Loucy (cell line): ENCODE measurements at regions not wholly inside any gene's neighbourhood (a gene's known extent, or its start where the extent isn't known, plus 50 kb on each side); places are given as distances from the start of the nearest gene placed in this dataset.

ENCODE experiments used
- H2AFZ ChIP-seq: fragments of 200-600 bp; sonication (generic); 2 replicates; pipeline ENCODE4 v1.6.0; 2016; ENCODE audit warnings: antibody characterized with exemption, mild to moderate bottlenecking, low read length, moderate library complexity
- H3F3A ChIP-seq: fragments of 200-600 bp; 2 replicates; pipeline ENCODE4 v1.6.0; 2016; ENCODE audit warnings: antibody characterized with exemption, low read depth, mild to moderate bottlenecking
- H3K27me3 ChIP-seq: fragments of 200-600 bp; sonication (generic); 2 replicates; pipeline ENCODE4 v1.6.1; 2014; ENCODE audit warnings: low read length, mild to moderate bottlenecking; ENCODE audit not compliant: insufficient read depth, poor library complexity, severe bottlenecking
- H3K36me3 ChIP-seq: fragments of 200-600 bp; sonication (generic); 2 replicates; pipeline ENCODE4 v1.6.1; 2016; ENCODE audit warnings: low read length; ENCODE audit not compliant: insufficient read depth
- H3K4me1 ChIP-seq: fragments of 200-600 bp; sonication (generic); 2 replicates; pipeline ENCODE4 v1.5.1; 2014; ENCODE audit warnings: low read length, mild to moderate bottlenecking; ENCODE audit not compliant: insufficient read depth, poor library complexity, severe bottlenecking
- H3K4me2 ChIP-seq: fragments of 200-600 bp; sonication (generic); 2 replicates; pipeline ENCODE4 v1.6.0; 2014; ENCODE audit warnings: antibody characterized with exemption, low read length, low read depth, mild to moderate bottlenecking; ENCODE audit not compliant: poor library complexity, severe bottlenecking
- H3K4me3 ChIP-seq: fragments of 200-600 bp; sonication (generic); 2 replicates; pipeline ENCODE4 v1.5.1; 2014; ENCODE audit warnings: low read length, mild to moderate bottlenecking, mixed read lengths; ENCODE audit not compliant: poor library complexity, severe bottlenecking
- H3K79me2 ChIP-seq: fragments of 200-600 bp; sonication (generic); 2 replicates; pipeline ENCODE4 v1.6.1; 2014; ENCODE audit warnings: low read length; ENCODE audit not compliant: insufficient read depth
- H3K9ac ChIP-seq: fragments of 200-600 bp; sonication (generic); 2 replicates; pipeline ENCODE4 v1.6.0; 2014; ENCODE audit warnings: mild to moderate bottlenecking, low read depth, low read length, moderate library complexity; ENCODE audit not compliant: poor library complexity, severe bottlenecking
- H3K9me2 ChIP-seq: fragments of 200-600 bp; sonication (generic); replicated peaks from 2 replicates; pipeline ENCODE4 v1.6.1; 2016; ENCODE audit warnings: low read depth, low read length, mixed read lengths
- H3K9me3 ChIP-seq: fragments of 200-600 bp; sonication (generic); 2 replicates; pipeline ENCODE4 v1.6.1; 2014; ENCODE audit warnings: mild to moderate bottlenecking, antibody characterized with exemption, low read length, low read depth; ENCODE audit not compliant: insufficient read depth
- H4K20me1 ChIP-seq: fragments of 200-600 bp; sonication (generic); 2 replicates; pipeline ENCODE4 v1.6.0; 2014; ENCODE audit warnings: antibody characterized with exemption, low read length, mild to moderate bottlenecking; ENCODE audit not compliant: insufficient read depth, poor library complexity, severe bottlenecking
- CTCF ChIP-seq: fragments of 200-600 bp; sonication (generic); conservative IDR thresholded peaks from 2 replicates; pipeline ENCODE4 v1.5.1; 2014; ENCODE audit warnings: mild to moderate bottlenecking, antibody characterized with exemption, low read length
- EZH2phosphoT487 ChIP-seq: fragments of 200-600 bp; IDR thresholded peaks from 2 replicates; pipeline ENCODE4 v1.6.1; 2018; ENCODE audit warnings: antibody characterized with exemption, mild to moderate bottlenecking, moderate library complexity, borderline replicate concordance

DNA sequence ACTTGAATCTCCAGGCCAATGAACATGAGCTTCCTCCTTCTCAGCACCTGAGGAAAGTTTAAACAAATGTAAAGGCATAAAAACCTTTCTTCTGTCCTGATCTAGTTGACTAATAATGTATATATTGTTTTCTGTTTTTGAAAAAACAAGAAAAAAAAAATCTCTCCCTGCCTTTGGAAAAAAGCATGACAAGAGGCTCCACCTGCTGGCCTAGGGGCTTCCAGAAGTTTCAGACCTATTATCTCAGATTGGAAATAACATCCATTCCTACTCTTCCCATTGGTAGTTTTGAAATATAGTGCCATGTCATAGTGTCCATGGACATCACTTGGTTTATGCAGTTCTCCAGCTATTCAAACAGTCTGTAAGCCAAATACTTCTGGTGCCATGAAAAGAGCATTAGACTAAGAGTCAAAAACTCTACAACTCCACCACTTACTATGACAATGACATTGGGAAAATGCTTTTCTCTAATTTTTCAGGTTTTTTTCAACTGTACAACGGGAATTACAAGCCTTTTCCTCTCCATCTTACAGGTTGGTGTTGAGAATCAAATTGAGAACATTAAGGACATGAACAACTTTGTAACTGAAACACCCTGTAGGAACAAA, 409.6 kb upstream of the MPDZ start:
- no peak overlapping the region for H3K4me2 ChIP-seq

DNA sequence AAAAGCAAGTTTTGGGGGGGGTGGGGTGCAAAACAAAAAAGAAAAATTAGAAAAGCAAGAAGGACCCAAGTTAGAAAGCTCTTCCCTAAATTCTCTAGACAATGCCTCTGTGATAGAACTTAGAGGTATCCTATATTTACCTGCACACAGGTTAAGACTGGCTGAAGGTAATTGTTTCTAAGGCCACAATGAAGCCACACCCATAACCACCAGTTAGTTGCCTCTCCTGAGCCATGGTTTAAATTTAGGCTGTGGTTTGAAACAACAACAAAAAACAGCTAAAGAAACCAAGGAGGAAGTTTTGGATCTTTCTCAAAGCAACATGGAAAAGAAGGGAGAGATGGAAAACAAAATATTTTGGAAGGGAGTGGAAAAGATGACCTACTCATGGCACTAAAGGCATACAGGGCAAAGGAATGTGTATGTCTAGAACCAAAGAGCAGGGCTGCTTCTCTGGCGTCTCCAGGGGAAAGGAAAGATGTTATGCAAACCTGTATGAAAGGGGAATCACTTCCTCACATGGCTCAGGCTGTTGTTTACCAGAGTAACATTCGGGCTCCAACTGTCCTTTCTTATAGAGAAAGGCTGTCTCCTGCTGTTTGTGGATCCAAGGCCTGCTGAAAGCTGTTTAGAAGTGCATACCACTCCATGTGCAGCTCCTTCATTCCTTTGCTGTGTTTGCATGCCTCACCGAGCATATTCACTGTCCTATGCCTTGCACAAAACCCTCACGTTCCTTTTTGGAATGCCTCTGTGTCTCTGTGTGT, 408.9 kb upstream of the MPDZ start:
- no peak overlapping the region for H3K4me3 ChIP-seq
- H4K20me1 ChIP-seq: no peaks in the 10 kb centered on the region
- H3F3A ChIP-seq: no peaks in the 10 kb centered on the region
- H3K36me3 ChIP-seq: no peaks in the 10 kb centered on the region
- TF ChIP-seq EZH2phosphoT487 (no peak), CTCF (no peak)
- H3K9me3 ChIP-seq: peaks cover 4% of the 10 kb centered on the region; the same call in 1 of the 2 replicates
- no peak overlapping the region for H3K4me2 ChIP-seq
- no peaks in the 10 kb centered on the region for H3K27me3 ChIP-seq
- H2AFZ ChIP-seq: peak overlapping the region; percentile 47
- H3K9ac ChIP-seq: no peak overlapping the region
- H3K9me2 ChIP-seq: no peaks in the 10 kb centered on the region
- H3K4me1 ChIP-seq: no peaks in the 10 kb centered on the region
- H3K79me2 ChIP-seq: no peaks in the 10 kb centered on the region

More for the DNA sequence above, 409.6 kb upstream of the MPDZ start:
- no peaks in the 10 kb centered on the region for H3K4me1 ChIP-seq
- peaks cover 4% of the 10 kb centered on the region; the same call in 1 of the 2 replicates for H3K9me3 ChIP-seq
- no peaks in the 10 kb centered on the region for H3K27me3 ChIP-seq
- no peak for TF ChIP-seq EZH2phosphoT487
- TF ChIP-seq CTCF: peak; percentile 74
- H3K36me3 ChIP-seq: no peaks in the 10 kb centered on the region
- H3K79me2 ChIP-seq: no peaks in the 10 kb centered on the region
- no peak overlapping the region for H3K9ac ChIP-seq
- peak overlapping the region; percentile 47; the same call in 1 of the 2 replicates for H2AFZ ChIP-seq
- no peak overlapping the region for H3K4me3 ChIP-seq
- no peaks in the 10 kb centered on the region for H3K9me2 ChIP-seq
- H4K20me1 ChIP-seq: no peaks in the 10 kb centered on the region
- no peaks in the 10 kb centered on the region for H3F3A ChIP-seq

DNA sequence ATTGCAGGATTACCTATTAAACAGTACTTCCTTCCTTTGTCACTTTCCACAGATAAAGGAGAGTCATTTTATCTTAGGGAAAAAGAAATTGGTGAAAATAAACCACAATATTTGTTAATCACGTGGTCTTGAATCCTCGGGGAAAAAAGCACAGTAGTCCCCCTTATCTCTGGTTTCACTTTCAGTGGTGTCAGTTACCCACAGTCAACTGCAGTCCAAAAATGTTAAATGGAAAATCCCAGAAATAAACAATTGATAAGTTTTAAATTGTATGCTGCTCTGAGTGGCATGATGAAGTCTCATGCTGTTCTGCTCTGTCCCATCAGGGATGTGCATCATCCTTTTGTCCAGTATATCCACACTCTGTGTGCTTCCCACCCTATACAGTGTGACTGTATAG, 405.2 kb upstream of the MPDZ start:
- H3K4me1 ChIP-seq: no peaks in the 10 kb centered on the region
- no peaks in the 10 kb centered on the region for H4K20me1 ChIP-seq
- TF ChIP-seq CTCF (no peak), EZH2phosphoT487 (no peak)
- no peaks in the 10 kb centered on the region for H3K27me3 ChIP-seq
- H3K4me2 ChIP-seq: no peak overlapping the region
- no peaks in the 10 kb centered on the region for H3K9me2 ChIP-seq
- no peaks in the 10 kb centered on the region for H3K36me3 ChIP-seq
- peaks cover 4% of the 10 kb centered on the region; the same call in 1 of the 2 replicates for H3K9me3 ChIP-seq
- no peak overlapping the region for H3K4me3 ChIP-seq
- H3K9ac ChIP-seq: no peak overlapping the region
- H3K79me2 ChIP-seq: no peaks in the 10 kb centered on the region
- no peak overlapping the region for H2AFZ ChIP-seq
- H3F3A ChIP-seq: no peaks in the 10 kb centered on the region
